Cardiac muscle cell (in vitro differentiated cells and primary cell): ENCODE measurements at regions not wholly inside any gene's neighbourhood (a gene's known extent, or its start where the extent isn't known, plus 50 kb on each side); places are given as distances from the start of the nearest gene placed in this dataset.

ENCODE experiments used
- DNase-seq, 2 donors: peaks; one replicate each; pipeline versions ENCODE4 v3.0.0 to v3.0.0-alpha.2; 2010 to 2017; ENCODE audit warnings: low read depth in 1 of 2, low spot score in 1 of 2
- H3K27ac ChIP-seq: fragments of 200-600 bp; sonication (generic); 2 replicates; pipeline ENCODE4 v1.5.1; 2016
- H3K27me3 ChIP-seq: fragments of 200-600 bp; sonication (generic); 2 replicates; pipeline ENCODE4 v1.6.0; 2016; ENCODE audit warnings: control low read depth
- H3K36me3 ChIP-seq: fragments of 200-600 bp; sonication (generic); 2 replicates; pipeline ENCODE4 v1.5.1; 2016; ENCODE audit warnings: control low read depth
- H3K4me1 ChIP-seq: fragments of 200-600 bp; sonication (generic); 2 replicates; pipeline ENCODE4 v1.8.1; 2017; ENCODE audit warnings: low read depth, mild to moderate bottlenecking, mixed run types
- H3K4me3 ChIP-seq: fragments of 200-600 bp; sonication (generic); 2 replicates; pipeline ENCODE4 v1.5.1; 2016; ENCODE audit warnings: mild to moderate bottlenecking
- H3K9me3 ChIP-seq: fragments of 200-600 bp; sonication (generic); 2 replicates; pipeline ENCODE4 v1.5.1; 2017; ENCODE audit warnings: low read depth, mild to moderate bottlenecking, control low read depth
- CTCF ChIP-seq: IDR thresholded peaks from 2 replicates; pipeline ENCODE4 v1.5.1; 2012; ENCODE audit warnings: low read depth, mild to moderate bottlenecking, low read length

GRCh38 chr3:144626835-144627234, 655.2 kb downstream of the DIPK2A start:
- Histone ChIP-seq H3K27ac (no peak overlapping the region), H3K9me3 (no peaks in the 10 kb centered on the region), H3K27me3 (no peaks in the 10 kb centered on the region), H3K36me3 (no peaks in the 10 kb centered on the region), H3K4me1 (no peaks in the 10 kb centered on the region), H3K4me3 (no peak overlapping the region)
- no peak for DNase-seq
- no peak for TF ChIP-seq CTCF

- no peaks in the 10 kb centered on the region for H3K27me3 ChIP-seq
- no peak overlapping the region for H3K27ac ChIP-seq
- DNase-seq: no peak
- H3K36me3 ChIP-seq: no peaks in the 10 kb centered on the region
- no peaks in the 10 kb centered on the region for H3K4me1 ChIP-seq
- H3K4me3 ChIP-seq: no peak overlapping the region
- TF ChIP-seq CTCF: no peak
- H3K9me3 ChIP-seq: no peaks in the 10 kb centered on the region
Measured at GRCh38 chr3:144629381-144629780, 657.8 kb downstream of the DIPK2A start.

- Histone ChIP-seq H3K4me1 (no peaks in the 10 kb centered on the region), H3K36me3 (no peaks in the 10 kb centered on the region), H3K9me3 (no peaks in the 10 kb centered on the region), H3K27ac (no peak overlapping the region), H3K4me3 (no peak overlapping the region), H3K27me3 (no peaks in the 10 kb centered on the region)
- no peak for TF ChIP-seq CTCF
- peak; percentile 2 to 52 for DNase-seq
Measured at GRCh38 chr3:144636833-144637232, 665.2 kb downstream of the DIPK2A start.

- Histone ChIP-seq H3K27me3 (no peaks in the 10 kb centered on the region), H3K36me3 (no peaks in the 10 kb centered on the region), H3K9me3 (no peaks in the 10 kb centered on the region), H3K27ac (no peak overlapping the region), H3K4me1 (no peaks in the 10 kb centered on the region), H3K4me3 (no peak overlapping the region)
- no peak for TF ChIP-seq CTCF
- no peak for DNase-seq
Measured at GRCh38 chr3:144638009-144638408, 666.4 kb downstream of the DIPK2A start.

- no peak for TF ChIP-seq CTCF
- Histone ChIP-seq H3K36me3 (no peaks in the 10 kb centered on the region), H3K4me3 (no peak overlapping the region), H3K27me3 (no peaks in the 10 kb centered on the region), H3K9me3 (no peaks in the 10 kb centered on the region), H3K27ac (no peak overlapping the region), H3K4me1 (no peaks in the 10 kb centered on the region)
- peak; percentile 18 to 76 for DNase-seq
Measured at GRCh38 chr3:144643771-144644198, 672.2 kb downstream of the DIPK2A start.

GRCh38 chr3:144645300-144645699, 673.7 kb downstream of the DIPK2A start:
- TF ChIP-seq CTCF: no peak
- DNase-seq: no peak
- no peaks in the 10 kb centered on the region for H3K27me3 ChIP-seq
- no peaks in the 10 kb centered on the region for H3K9me3 ChIP-seq
- H3K4me1 ChIP-seq: no peaks in the 10 kb centered on the region
- no peak overlapping the region for H3K27ac ChIP-seq
- no peaks in the 10 kb centered on the region for H3K36me3 ChIP-seq
- no peak overlapping the region for H3K4me3 ChIP-seq
